ENCODE measurements at regions not wholly inside any gene's neighbourhood (a gene's known extent, or its start where the extent isn't known, plus 50 kb on each side); places are given as distances from the start of the nearest gene placed in this dataset.

DNA sequence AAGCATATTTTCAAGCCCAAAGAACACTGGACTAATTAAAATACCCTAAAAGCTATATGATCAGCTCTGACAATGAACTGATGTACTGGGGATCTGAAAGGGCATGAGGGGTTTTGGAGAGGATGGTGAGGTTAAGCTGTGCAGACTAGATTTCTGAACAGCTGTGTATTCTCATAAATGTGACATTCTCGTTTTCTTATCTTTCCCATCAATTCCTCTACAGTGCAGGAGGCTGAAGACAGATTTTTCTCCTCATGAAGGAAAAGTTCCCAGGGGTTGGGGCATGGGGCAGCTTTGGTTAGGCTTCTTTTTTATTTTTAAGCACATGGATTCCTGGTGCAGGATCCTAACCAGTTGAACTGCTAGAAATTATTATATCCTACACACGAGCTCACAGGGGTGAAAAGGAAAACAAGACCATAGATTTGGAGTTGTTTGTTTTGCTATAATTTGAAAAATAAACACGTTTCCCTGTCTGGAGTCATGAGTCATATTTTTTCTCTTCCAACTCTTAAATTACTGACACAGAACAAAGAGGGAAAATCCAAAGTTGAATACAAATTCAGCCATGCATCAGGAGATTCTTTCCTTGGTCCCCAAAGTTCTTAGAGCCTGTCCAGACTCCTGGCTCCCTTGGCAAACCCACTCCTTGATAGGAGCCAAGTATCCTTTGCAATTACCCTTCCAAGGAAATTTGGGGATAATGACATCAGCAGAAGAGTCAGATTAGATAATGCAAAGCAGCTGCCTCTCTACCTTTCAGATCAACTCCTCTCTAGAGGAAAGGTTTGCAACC lies 147.7 kb upstream of the NPVF start:
- ChIA-PET POLR2A (no interaction called here), CTCF (no interaction called here)
- intact Hi-C loops (cut with micrococcal nuclease): no loop called here
- Histone ChIP-seq H3K9ac (replicated peaks; ENCODE audit: extremely low read depth, insufficient read depth, low read length) (no peak overlapping the region), H3K27me3 (ENCODE audit: control insufficient read depth in 2 of 2, insufficient read depth in 2 of 2, low read length in 2 of 2) (no peaks in the 10 kb centered on the region), H3K4me2 (ENCODE audit: insufficient read depth, low read length) (no peak overlapping the region), H3K4me1 (ENCODE audit: control insufficient read depth, extremely low read depth, insufficient read depth, low read length) (no peaks in the 10 kb centered on the region), H3K36me3 (ENCODE audit: control insufficient read depth in 2 of 2, extremely low read depth in 1 of 2, insufficient read depth in 2 of 2, low read length in 2 of 2) (no peaks in the 10 kb centered on the region), H3K27ac (ENCODE audit: insufficient read depth, low read depth, low read length) (no peak overlapping the region), H3K79me2 (ENCODE audit: control insufficient read depth, insufficient read depth, low read length) (no peaks in the 10 kb centered on the region), H3K9me3 (replicated peaks; ENCODE audit: control insufficient read depth, insufficient read depth, low read length) (no peaks in the 10 kb centered on the region), H4K20me1 (replicated peaks; ENCODE audit: control insufficient read depth, extremely low read depth, insufficient read depth, low read length) (no peaks in the 10 kb centered on the region), H3K4me3 (replicated peaks in 1 of 3; ENCODE audit: insufficient read depth in 1 of 3, low read depth in 1 of 3, low read length in 3 of 3) (no peak overlapping the region), H3K9me1 (replicated peaks; ENCODE audit: control insufficient read depth, extremely low read depth, insufficient read depth, low read length) (no peaks in the 10 kb centered on the region), H2AFZ (ENCODE audit: low read depth, low read length) (no peak overlapping the region)
- TF ChIP-seq FOS (IDR thresholded peaks at IDR 0.05; ENCODE audit: borderline replicate concordance, insufficient read depth, low read length) (no peak), JUN (IDR thresholded peaks at IDR 0.05; ENCODE audit: borderline replicate concordance, insufficient read depth, insufficient read length, low read depth) (no peak), POLR2AphosphoS5 (IDR thresholded peaks at IDR 0.05; ENCODE audit: insufficient read depth, low read depth, low read length) (no peak), POLR2A (IDR thresholded peaks at IDR 0.05; ENCODE audit: low read depth, low read length) (no peak), EZH2 (IDR thresholded peaks at IDR 0.05; ENCODE audit: borderline replicate concordance, low read depth, low read length, severe bottlenecking) (no peak), GATA2 (IDR thresholded peaks at IDR 0.05; ENCODE audit: insufficient read depth, insufficient read length, low read depth, low read length) (no peak), MYC (IDR thresholded peaks at IDR 0.05; ENCODE audit: low read depth, low read length) (no peak)
- TF ChIP-seq, protein P1, sequence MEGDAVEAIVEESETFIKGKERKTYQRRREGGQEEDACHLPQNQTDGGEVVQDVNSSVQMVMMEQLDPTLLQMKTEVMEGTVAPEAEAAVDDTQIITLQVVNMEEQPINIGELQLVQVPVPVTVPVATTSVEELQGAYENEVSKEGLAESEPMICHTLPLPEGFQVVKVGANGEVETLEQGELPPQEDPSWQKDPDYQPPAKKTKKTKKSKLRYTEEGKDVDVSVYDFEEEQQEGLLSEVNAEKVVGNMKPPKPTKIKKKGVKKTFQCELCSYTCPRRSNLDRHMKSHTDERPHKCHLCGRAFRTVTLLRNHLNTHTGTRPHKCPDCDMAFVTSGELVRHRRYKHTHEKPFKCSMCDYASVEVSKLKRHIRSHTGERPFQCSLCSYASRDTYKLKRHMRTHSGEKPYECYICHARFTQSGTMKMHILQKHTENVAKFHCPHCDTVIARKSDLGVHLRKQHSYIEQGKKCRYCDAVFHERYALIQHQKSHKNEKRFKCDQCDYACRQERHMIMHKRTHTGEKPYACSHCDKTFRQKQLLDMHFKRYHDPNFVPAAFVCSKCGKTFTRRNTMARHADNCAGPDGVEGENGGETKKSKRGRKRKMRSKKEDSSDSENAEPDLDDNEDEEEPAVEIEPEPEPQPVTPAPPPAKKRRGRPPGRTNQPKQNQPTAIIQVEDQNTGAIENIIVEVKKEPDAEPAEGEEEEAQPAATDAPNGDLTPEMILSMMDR (IDR thresholded peaks at IDR 0.05; ENCODE audit: extremely low read depth in 1 of 2, insufficient read depth in 1 of 2, low read depth in 1 of 2, low read length in 2 of 2): no peak
- TF ChIP-seq, protein P2, sequence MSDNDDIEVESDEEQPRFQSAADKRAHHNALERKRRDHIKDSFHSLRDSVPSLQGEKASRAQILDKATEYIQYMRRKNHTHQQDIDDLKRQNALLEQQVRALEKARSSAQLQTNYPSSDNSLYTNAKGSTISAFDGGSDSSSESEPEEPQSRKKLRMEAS (IDR thresholded peaks at IDR 0.05; ENCODE audit: insufficient read depth, insufficient read length): no peak
- BruUV-seq (replicated peaks): no TSS peak
- dilution Hi-C loops (cut with MboI; ENCODE audit: extremely low pct_ligation_motif_present, low sequenced_read_pairs): no loop called here
- DNase-seq (ENCODE audit: low read depth, low spot score) (no peak), FAIRE-seq (no peak)
